Stimulated activated CD4-positive, alpha-beta T cell treated with anti-CD3 and anti-CD28 coated beads, Interleukin-4, amount 100 ng/mL, for 1 hour (primary cell): ENCODE measurements at regions not wholly inside any gene's neighbourhood (a gene's known extent, or its start where the extent isn't known, plus 50 kb on each side); places are given as distances from the start of the nearest gene placed in this dataset.
"Not testable (repeated sequence)": the region's sequence is repeated elsewhere in the genome, so short reads cannot be mapped to it uniquely, and the experiment has no call there.

Source experiments
- DNase-seq: peaks from one replicate; pipeline ENCODE4 v3.0.0-alpha.2; 2020

DNA sequence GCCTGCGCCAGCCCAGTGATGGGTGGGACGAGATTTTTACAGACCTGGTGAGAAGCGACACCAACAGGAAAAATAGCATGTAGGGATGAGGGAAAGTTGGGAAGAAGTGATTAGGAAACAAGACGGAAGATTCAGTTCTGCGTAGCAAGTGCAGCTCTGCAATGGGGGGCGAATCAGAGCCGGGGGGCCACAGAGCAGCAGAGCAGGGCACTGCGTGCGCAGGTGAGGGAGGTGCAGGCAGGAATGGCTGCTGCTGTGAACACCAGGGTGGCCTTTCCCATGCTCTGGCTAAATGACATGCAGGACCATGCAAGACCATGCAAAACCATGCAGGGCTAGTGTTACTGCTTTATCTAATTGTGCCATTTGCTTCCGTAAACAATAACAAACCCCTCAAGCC, 442.7 kb upstream of the FRG1 start:
- no peak for DNase-seq

DNA sequence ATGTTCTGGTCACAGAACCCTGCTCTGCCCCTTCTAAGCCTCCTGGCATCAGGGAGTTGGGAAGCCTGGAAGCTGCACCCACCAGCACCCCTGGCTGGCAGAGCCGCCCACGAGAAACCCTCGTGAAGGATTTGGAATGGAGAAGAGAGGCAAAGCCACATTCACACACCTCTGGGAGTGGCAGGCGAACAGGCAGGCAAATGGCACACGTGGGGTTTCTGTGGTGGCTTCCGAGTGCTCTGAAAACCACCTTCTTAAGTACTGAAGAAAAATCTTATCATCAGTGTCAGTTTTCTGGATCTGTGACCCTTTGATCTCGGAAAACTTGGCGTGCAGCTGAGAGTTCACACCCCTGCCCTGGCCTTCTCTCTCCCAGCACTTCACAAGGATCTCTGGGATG, 442.2 kb upstream of the FRG1 start:
- no peak for DNase-seq

DNA sequence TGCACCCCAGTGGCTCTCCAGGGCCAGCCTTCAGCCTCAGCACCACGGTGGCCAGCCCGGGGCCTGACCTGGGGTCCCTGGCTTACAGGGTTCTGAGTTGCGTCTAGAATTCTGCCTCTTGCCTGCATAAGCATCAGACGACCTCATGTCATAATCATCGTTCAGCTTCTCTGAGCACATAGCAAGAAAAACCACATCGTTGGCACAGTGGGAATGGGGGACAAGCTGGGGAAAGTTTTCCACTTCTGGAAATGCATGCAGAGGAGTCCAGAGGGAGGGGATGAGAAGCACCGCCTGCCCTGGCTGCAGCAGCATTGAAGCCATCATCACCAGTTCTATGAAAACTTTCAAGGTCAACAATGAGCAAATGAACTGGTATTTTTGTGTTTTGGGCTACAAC, 441.0 kb upstream of the FRG1 start:
- DNase-seq, result no peak

DNA sequence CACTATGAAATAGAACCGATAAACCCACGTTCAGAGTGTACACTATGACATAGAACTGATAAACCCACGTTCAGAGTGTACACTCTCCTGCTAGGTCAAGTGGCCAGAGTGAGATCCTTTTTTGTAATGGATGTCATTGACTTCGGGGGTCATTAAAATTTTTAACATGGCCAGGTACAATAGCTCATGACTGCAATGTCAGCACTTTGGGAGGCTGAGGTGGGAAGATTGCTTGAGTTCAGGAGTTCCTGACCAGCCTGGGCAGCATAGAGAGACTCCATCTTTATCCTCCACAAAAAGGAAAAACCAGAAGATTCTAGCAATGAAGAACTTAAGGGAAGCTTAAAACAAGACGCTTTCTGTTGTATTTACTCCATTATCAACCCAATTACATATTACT, 439.7 kb upstream of the FRG1 start:
- no peak for DNase-seq

DNA sequence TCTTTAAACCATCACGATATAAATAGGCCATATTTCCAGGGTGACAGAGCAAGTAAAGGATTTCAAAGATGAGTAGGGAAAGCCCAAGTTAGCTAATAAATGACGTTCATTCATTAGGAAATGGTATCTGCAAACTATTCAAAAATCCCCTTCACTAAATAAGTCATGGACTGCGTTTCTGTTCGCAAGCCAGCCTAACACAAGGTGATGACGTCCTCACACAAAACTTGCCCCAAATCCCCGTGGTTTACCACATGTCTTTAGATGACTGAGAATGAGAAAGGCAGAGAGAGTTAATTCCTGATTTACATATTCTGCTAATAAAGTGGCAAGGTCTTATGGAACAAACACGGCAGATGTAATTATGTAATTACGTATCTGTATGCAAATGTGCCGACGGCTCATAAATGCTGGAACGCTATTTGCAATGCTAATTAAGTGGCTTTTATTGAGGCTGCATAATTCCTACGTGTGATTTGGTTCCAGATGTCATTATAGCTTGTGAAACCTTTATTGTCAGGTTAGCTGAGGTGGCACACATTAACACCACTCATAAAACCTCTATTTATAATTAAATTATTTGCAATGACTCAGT, 437.7 kb upstream of the FRG1 start:
- no peak for DNase-seq

DNA sequence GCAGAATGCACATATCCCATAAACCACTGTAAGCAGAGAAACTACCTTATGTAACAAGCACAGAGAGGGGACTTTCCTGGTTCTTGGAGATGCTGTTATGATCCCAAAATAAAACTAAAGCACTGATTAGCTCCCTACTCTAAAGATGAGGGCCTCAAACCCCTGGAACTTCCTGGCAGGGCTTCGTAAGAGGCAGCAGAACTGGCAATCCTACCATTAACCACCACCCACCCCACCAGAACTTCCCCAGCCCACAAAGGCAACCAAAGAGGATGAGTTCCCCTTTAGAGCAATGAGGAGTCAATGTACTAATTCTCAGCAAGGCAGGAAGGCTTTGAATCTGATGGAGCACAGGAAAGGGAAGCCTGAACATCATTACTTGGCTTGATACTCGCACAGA, 436.5 kb upstream of the FRG1 start:
- DNase-seq, result no peak

DNA sequence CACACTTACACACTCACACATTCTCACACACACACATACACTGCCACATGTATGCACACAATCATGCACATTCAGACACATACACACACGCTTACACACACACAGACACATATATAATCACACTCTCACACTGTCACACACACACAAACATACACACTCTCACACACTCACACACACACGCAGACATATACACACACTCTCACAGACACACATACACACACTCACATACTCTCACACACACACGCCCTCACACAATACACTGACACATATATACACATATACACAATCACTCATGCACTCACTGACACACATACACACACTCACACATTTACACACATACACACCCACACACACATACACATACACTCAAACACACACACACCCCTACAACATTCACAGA, 435.3 kb upstream of the FRG1 start:
- DNase-seq, result no peak

DNA sequence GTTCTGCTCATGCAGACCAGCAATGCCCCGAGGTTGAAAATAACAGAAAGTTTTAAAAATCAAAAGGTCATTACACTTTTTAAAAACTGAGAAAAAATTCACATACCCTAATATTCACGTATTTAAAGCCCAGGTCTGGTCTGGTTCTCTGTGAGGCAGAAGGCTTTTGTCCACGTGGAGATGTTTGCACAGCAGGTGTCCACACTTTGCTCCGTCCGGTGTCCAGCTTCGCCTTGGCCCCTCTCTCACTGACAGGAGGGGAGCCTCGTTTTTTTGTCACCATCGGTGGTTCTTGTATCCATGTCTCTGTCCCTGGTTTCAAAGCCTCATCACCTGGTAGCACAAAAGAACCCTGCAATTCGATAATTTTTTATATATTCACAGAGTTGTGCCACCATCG, 434.6 kb upstream of the FRG1 start:
- DNase-seq, result no peak

DNA sequence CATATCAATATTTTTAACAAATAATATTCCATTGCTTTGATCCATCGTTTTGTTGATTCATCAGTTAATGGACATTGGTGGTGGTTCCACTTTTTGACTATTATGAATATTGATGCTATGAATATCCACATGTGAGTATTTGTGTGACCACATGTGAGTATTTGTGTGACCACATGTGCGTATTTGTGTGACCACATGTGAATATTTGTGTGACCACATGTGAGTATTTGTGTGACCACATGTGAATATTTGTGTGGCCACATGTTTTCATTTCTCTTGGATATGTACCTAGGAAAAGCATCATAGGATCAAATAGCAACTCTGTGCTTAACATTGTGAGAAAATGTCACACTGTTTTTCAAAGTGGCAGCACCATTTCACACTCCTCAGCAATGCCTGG, 433.6 kb upstream of the FRG1 start:
- DNase-seq, result no peak

DNA sequence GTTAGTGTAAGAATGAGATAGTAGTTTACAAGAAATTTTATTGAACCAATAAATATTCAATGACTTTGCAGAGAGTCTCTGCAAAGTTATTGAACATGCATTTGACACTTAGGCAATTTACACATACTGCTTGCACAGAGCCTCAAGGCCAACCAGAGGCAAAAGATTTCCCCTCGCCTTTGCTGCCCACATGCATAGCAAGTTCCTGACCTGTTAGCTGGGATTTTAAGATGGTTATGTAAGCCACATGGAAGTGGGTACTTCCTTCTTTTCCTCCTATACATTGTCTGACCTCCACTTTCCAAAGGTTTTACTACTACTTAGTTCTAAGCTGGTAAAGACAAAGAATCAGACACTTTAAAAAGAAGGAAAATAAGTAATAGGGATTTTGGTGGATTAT, 430.1 kb upstream of the FRG1 start:
- no peak for DNase-seq

DNA sequence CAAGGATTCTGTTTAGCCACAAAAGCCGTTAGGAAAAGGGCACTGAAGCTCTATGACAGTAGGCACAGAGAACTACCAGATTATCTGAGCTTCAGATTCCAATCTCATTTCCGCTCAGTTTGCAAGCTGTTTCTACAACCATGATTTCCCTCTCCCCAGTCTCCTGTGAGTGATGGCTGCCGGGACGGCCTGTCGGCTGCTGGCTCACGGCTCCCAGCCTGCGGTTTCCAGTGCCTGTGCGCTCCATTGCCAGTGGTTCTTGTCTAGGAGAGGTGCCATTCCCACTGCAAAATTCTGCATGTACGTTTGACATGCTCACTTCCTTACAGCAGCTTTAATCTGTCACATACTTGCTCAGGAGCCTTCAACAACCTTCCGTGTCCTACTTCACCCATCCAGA, 429.1 kb upstream of the FRG1 start:
- DNase-seq, result no peak

DNA sequence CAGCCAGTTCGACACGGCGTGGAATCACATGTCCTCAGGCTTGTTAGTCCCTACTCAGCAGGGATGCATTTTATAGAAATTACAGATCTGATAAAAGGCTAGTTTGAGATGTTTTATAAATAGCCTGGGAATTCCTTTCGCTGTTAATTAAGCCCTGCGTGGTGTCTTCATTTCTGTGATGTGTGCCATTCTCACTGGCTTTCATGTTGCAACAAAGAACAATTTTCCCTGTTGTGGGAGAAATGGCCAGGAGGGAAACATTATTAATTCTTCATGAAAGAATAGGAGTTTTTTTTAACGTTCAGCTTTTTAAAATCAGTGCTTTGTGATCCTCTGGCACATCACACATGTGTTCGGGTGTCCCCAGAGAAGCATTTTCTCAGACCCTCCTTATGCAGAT, 427.3 kb upstream of the FRG1 start:
- DNase-seq, result no peak

DNA sequence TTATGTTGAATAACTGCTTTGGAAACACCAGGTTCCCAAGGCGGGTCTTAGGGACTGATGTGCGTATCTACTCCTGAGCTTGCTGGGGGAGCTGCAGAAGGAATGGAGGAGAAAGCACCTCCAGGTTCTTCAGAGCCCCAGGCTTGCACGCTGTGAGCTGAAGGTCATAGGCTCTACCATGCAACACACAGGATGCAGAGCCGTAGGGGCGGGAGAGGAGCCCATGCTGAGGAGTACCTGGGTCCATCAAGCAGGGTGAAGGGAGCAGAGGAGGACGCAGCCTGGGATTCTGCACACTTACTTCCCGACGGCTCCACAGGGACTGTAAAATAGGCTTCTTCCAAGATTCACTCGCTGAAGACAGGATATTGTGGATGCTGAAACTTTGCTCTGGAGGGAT, 426.5 kb upstream of the FRG1 start:
- DNase-seq, result no peak

DNA sequence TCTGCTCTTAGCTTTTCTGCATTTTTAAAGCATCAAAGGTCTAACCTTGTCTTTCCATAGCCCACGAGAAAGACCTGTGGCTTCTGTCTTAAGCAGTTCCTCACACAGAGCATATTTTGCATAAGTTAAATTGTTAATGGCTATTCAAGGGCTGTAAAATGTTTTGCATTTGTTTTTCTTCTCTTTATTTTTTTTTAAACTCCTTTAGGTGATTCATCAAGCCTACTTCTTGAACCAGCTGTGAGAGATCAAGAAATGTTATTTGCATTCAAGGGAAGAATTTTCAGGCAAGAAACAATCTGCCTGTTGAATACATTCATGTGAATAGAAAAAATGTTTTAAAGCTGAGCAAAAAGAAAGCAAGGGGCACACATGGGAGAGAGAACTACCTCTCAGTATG, 423.8 kb upstream of the FRG1 start:
- no peak for DNase-seq

DNA sequence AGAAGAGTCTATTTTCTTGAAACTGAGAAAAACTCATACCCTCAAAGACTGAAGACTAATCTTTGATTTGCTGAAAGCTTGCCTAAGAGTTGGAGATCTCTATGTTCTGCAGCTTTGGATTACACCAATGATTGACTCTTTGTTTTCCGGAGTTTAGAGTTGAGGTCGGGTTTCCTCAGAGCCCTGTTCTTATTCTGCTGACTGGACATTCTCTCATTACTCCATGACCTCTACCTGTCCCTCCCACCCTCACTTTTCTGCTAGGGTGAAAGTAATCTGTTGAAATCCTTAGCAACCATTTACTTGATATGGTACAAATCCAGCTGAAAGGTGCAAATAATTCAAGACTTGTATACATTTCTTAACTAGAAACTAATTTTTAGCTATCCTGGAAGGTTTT, 421.5 kb upstream of the FRG1 start:
- DNase-seq, result no peak

DNA sequence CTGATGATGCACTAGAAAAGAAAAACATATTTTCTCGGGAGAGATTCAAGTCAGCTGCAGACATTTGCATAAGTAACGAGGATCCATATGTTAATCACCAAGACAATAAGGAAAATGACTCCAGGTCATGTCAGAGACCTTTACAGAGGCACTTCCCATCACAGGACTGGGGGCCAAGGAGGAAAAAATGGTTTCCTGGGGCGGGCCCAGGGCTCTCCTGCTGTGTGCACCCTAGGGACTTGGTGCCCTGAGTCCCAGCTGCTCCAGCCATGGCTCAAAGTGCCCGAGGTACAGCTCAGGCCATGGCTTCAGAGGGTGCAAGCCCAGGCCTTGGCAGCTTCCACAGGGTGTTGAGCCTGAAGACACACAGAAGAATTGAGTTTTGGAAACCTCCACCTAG, 415.4 kb upstream of the FRG1 start:
- DNase-seq, result no peak

DNA sequence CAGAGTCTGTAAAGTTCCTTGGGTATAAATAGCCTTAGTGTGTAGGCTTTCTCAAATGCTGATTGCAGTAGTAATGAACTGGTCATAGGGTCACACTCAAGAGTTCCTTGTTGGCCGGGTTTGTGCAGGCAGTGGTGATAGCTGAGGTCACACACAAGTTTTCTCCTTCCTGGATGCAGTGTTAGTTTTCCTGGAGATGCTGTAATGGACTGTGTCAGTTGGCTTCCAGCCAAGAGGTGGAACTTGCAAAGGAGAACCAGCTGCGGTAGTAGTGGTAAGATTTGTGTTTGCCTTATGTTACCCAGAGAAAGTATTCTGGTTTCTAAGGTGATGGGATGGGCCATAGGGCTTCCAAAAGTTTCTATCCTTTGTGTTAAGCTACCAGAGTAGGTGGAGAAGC, 409.8 kb upstream of the FRG1 start:
- DNase-seq, result no peak

DNA sequence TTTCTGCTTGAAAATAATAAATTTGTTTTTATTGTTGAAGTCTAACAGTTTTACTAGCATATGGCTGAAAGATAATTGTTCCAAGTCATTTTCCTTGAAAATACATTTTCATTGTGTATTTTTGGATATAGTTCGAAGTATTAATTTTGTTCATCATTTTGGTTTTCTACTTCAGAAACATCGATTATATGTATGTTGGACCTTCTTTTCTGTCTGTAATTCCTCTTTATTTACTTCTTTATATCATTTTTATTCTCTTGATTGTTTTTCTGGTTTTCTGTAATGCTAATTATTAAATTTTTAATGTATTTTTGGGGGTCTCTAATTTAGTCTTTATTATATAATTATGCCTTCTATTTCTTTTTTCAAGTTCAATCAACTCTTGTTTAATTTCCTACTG, 407.1 kb upstream of the FRG1 start:
- DNase-seq, result no peak

DNA sequence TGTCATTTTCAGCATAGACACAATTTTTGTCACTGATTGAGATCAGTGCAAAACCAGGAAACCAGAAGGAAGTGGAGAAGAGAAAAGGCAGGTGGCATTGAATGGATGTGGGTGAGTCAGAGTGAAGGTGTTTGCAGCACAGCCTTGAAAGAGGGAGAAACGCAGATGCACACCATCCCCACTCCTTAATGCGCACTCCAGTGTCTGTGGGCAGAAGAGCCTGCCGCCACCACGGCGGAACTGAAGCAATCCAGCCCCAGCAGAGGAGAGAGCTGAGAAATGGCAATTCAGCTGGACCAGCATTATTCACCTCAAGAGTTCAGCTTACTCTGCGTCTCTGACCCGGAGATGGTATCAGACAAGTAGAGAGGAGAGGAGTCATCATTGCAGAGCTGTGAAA, 393.1 kb upstream of the FRG1 start:
- no peak for DNase-seq

DNA sequence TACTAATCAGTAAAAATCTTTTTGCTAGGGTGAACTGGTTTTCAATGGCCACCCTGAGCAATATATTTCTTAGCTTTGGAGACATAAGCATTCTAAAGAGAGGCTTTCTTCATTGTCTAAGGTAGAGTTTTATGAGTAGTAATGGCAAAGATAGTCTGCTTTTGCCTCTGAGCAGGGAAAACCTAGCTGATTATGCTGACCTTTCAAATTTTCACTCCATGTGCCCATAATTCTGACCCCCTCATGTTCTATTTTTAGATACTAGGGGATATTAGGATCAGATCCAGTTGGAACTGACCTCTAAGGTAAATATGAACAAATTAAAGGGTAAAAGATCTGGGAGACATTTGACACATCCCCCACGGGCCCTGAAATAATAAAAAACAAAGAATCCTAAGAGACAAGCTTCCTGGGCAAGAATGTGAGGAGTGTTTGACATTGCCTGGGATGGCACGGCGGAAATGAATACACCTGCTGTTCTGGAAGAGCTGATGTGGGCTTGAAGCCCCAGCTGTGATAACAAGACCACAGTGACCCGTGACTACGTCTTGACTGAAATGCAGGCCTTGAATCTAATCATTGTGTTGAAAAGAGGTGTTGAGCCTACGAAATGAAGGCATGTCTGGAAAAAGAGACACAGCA, 392.1 kb upstream of the FRG1 start:
- no peak for DNase-seq

DNA sequence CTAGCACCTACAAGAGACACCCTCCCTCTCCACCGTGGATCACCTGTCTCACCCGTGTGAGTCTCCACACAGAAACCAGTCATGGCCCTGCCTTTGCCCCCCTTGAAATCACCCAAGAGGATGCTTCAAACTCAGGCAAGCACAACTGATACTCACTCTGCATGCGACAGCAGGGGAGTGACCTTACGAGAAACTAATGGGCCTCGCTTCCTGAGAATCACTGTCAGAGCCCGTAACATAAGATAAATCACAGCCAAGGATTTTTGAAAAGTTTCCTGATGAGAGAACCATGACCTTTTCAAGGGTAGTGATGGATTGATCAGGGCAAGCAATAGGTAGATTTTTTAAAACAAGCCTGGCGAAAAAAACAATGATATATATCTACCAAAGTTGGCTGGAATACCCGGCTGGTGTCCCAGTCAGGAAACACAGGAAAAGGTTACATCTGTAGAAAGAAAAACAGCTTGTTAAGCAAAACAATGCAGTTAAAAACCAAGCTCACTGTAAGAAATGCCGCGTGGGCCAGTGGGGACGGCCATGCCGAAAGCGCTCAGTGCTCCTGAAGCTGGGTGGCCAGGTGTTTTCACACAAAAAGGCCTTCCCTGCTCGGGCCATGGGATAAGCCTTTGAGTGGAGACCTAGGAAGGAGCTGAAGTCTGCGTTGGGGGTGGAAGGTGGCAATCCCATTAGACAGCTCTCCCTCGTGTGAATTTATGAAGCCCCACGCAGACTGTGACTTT, 388.6 kb upstream of the FRG1 start:
- not testable (repeated sequence) for DNase-seq

DNA sequence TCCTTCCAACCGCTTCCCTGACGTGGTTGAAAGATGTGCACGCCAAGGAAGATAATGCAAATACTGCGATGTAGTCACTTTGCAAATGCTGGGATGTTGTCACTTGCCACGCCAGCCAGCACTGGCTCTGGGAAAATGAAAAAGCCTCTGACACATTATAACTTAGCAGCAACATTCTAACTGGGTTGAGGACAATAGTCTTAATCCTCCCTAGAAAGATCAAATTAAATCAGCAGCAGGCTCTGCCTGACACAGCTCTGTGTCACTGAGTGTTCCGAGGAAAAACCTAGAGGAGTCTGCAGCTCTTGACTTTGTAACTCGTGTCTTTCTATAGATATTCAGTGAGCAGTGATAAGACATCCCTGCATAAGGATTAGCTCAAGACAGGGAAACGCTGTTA, 380.1 kb upstream of the FRG1 start:
- DNase-seq, result not testable (repeated sequence)

DNA sequence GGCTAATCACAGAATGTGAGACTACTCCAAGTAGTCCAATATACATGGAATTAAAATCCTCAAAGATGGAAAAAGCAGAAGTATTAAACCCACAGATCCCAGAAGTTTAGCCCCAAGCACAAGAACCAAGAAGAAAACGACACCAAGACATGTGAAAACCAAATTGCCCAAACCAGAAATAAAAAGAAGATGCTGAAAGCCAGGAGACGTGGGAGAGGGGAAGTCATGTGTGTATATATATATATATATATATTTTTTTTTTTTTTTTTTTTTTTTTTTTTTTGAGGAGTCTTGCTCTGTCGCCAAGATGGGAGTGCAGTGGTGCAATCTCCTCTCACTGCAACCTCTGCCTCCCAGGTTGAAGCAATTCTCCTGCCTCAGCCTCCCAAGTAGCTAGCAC, 376.9 kb upstream of the FRG1 start:
- not testable (repeated sequence) for DNase-seq

DNA sequence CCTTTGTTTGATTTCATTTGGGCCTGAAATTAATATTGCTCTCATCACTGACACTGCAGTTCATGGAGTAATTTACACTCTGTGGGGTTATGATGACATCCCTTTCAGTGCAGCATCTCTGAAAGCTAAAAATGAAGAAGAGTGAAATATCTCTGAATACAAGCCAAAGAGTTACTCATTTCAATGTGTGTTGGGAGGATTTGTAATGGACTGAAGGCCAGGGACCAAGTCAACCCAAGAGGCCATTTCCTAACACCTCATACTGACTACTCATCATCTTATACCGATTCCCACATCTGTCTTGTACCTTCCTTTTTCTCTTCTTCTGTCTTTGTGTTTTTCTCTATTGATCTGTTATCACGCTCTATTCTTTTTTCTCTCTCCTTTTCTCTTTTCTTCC, 374.4 kb upstream of the FRG1 start:
- not testable (repeated sequence) for DNase-seq

DNA sequence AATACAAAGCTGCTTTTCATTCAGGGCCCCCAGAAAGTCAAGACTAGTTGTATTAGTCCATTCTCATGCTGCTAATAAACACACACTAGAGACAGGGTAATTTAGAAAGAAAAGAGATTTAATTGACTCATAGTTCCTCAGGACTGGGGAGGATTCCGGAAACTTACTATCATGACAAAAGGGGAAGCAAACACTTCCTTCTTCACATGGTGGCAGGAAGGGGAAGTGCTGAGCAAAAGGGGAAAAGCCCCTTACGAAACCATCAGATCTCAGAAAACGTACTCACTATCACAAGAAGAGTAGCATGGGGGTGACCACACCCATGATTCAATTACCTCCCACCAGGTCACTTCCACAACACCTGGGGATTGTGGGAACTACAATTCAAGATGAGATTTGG, 373.8 kb upstream of the FRG1 start:
- DNase-seq, result not testable (repeated sequence)
